Lower leg skin (tissue), 3 donors: ENCODE measurements at regions not wholly inside any gene's neighbourhood (a gene's known extent, or its start where the extent isn't known, plus 50 kb on each side); places are given as distances from the start of the nearest gene placed in this dataset.

Source experiments
- POLR2A ChIP-seq, 2 donors: fragments of 450-650 bp; IDR thresholded peaks; one replicate each; pipeline ENCODE4 v1.6.1; 2016 to 2017; ENCODE audit warnings: antibody characterized with exemption in 2 of 2, mild to moderate bottlenecking in 1 of 2, moderate library complexity in 1 of 2
- TF ChIP-seq, protein P1 (sequence below), 3 donors: fragments of 450-650 bp; IDR thresholded peaks; one replicate each; pipeline ENCODE4 v1.5.1; 2016; ENCODE audit warnings: antibody characterized with exemption in 3 of 3, mild to moderate bottlenecking in 3 of 3, moderate library complexity in 2 of 3

- TF ChIP-seq, protein P1, sequence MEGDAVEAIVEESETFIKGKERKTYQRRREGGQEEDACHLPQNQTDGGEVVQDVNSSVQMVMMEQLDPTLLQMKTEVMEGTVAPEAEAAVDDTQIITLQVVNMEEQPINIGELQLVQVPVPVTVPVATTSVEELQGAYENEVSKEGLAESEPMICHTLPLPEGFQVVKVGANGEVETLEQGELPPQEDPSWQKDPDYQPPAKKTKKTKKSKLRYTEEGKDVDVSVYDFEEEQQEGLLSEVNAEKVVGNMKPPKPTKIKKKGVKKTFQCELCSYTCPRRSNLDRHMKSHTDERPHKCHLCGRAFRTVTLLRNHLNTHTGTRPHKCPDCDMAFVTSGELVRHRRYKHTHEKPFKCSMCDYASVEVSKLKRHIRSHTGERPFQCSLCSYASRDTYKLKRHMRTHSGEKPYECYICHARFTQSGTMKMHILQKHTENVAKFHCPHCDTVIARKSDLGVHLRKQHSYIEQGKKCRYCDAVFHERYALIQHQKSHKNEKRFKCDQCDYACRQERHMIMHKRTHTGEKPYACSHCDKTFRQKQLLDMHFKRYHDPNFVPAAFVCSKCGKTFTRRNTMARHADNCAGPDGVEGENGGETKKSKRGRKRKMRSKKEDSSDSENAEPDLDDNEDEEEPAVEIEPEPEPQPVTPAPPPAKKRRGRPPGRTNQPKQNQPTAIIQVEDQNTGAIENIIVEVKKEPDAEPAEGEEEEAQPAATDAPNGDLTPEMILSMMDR (IDR thresholded peaks at IDR 0.05) = no peak
- no peak for TF ChIP-seq POLR2A (IDR thresholded peaks at IDR 0.05)
Observed at GRCh38 chr6:56299916-56300315, 52.5 kb upstream of the COL21A1 start.
